Stimulated activated naive B cell treated with anti-CD40 and anti-IgM and Interleukin-4, amounts not matched to agents 10 μg/mL and 1 μg/mL and 100 μg/mL, for 72 hours (primary cell): ENCODE measurements at regions not wholly inside any gene's neighbourhood (a gene's known extent, or its start where the extent isn't known, plus 50 kb on each side); places are given as distances from the start of the nearest gene placed in this dataset.

ENCODE experiments used
- ATAC-seq, 2 donors: fragments of 150-1000 bp; cut with Tn5 transposase; replicated peaks; 2 replicates each; pipeline ENCODE4 v1.10.0; 2021; ENCODE audit warnings: moderate library complexity in 1 of 2
- DNase-seq: peaks from one replicate; pipeline ENCODE4 v3.0.0; 2021
- H3K27ac Mint-ChIP-seq: one replicate; pipeline ENCODE4 v1.8.0; 2022; ENCODE audit warnings: mild to moderate bottlenecking, mixed read lengths
- H3K27me3 Mint-ChIP-seq, 2 donors: one replicate each; pipeline ENCODE4 v1.8.0; 2022; ENCODE audit warnings: mixed read lengths in 2 of 2
- H3K36me3 Mint-ChIP-seq, 2 donors: one replicate each; pipeline ENCODE4 v1.8.0; 2022; ENCODE audit warnings: mixed read lengths in 2 of 2, mild to moderate bottlenecking in 1 of 2
- H3K4me1 Mint-ChIP-seq, 2 donors: one replicate each; pipeline ENCODE4 v1.8.0; 2022; ENCODE audit warnings: mixed read lengths in 2 of 2, mild to moderate bottlenecking in 1 of 2
- H3K4me3 Mint-ChIP-seq, 2 donors: one replicate each; pipeline ENCODE4 v1.8.0; 2022; ENCODE audit warnings: mild to moderate bottlenecking in 2 of 2, mixed read lengths in 2 of 2, moderate library complexity in 1 of 2
- H3K9me3 Mint-ChIP-seq, 2 donors: one replicate each; pipeline ENCODE4 v1.8.0; 2022; ENCODE audit warnings: mixed read lengths in 2 of 2, mild to moderate bottlenecking in 1 of 2

DNA sequence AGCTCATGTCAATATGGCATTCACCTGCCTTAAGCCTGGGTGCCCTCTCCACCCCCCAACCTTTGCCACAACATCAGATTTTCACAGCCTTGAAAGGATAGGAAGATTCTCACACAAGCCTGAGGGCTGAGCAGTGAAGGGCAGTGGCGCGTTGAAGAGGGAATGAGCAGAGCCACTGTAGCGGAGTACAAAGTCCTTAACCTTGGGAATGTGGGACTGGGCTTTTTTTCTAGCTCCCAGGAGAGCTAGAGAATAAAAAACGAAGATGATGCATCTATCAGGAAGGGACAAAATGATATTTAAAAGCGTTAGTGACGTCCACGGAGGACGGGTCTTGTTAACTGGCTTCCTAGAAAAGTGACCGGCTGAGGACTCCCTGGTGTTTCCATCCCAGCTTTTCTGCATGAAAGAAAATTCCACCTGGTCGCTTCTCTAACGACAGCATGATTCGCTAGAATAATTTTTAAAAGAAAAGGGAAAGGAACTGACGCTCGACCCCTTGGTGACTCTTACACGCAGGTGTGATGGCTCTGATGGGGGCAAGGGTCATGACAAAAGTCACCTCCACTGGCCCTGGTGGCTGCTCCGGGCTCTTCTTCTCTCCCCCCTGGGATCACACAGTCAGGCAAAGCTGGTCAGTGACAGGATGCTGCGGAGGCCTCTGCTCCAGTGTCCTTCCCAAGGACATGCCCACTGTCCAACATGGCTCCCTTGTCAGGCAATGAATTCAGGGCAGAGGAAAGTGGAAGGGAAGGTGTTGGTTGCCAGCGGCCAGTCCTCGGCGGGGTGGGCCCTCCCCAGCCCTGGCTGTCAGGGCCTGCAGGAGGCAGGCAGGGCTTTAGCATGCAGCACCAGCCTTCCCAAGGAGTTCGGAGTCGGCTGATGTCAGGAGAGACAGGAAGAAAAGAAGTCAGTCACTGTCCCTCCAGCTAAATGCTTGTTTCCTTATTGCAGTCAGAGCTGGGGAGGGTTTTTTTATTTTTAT is 58.4 kb upstream of the IRX3 start:
- H3K27me3 Mint-ChIP-seq, result peaks cover 0 to 5% of the 10 kb centered on the region in 2 donors
- H3K4me3 Mint-ChIP-seq, result no peak overlapping the region

DNA sequence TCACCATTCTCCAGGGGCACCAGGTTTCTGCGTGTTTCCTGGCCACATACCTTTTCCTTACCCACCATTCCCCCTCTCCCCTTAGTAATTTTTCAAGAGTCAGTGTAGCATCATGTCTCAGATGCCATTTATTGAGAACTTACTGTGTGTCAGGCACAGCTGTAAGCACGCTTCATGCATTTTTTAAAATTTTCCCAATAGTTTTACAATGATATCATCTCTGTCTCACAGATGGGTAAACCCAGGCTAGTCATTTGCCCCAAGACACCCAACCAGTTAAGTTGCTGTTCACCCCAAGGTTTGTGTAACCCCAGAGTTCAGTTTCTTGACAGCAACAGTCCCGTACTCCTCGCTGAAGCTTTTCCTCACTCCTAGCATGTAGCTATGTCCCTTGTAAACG is 56.4 kb upstream of the IRX3 start:
- no peaks in the 10 kb centered on the region for H3K4me1 Mint-ChIP-seq
- H3K36me3 Mint-ChIP-seq, result no peaks in the 10 kb centered on the region
- H3K9me3 Mint-ChIP-seq, result peaks cover 0 to 3% of the 10 kb centered on the region in 2 donors
- no peak overlapping the region for H3K27ac Mint-ChIP-seq
- H3K4me3 Mint-ChIP-seq, result no peak overlapping the region
- DNase-seq (no peak), ATAC-seq (no peak)
- H3K27me3 Mint-ChIP-seq, result peaks cover 7 to 11% of the 10 kb centered on the region in 2 donors

More for the DNA sequence above, 58.4 kb upstream of the IRX3 start:
- ATAC-seq (no peak), DNase-seq (no peak)
- Mint-ChIP-seq H3K9me3 (peaks cover 0 to under 1% of the 10 kb centered on the region in 2 donors), H3K36me3 (no peaks in the 10 kb centered on the region), H3K4me1 (no peaks in the 10 kb centered on the region), H3K27ac (no peak overlapping the region)

GRCh38 chr16:54341892-54342776 is 55.5 kb upstream of the IRX3 start:
- DNase-seq (no peak), ATAC-seq (no peak)
- Mint-ChIP-seq H3K4me1 (no peaks in the 10 kb centered on the region), H3K36me3 (no peaks in the 10 kb centered on the region), H3K9me3 (peaks cover 0 to 3% of the 10 kb centered on the region in 2 donors), H3K4me3 (no peak overlapping the region), H3K27ac (no peak overlapping the region), H3K27me3 (peaks cover 7 to 11% of the 10 kb centered on the region in 2 donors)

DNA sequence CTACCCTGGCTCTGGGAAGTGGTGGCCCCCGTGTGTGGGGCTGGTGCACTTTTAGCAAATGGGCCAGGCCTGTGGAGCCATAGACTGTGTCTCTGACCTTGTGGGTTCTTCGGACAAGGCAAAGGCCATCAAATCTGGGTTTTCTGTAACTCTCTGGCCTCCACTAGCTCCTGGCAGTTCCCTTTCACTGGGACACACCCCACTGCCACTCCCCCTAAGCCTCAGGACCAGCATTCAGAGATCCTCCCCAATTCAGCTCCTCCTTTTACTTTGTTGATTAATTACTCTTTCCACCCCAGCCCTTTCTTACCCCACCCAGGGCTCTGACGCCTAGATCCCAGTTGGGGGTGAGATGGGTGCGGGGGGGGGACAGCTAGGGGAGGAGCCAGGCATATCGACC is 53.9 kb upstream of the IRX3 start:
- no peak overlapping the region for H3K4me3 Mint-ChIP-seq
- ATAC-seq, result no peak
- H3K36me3 Mint-ChIP-seq, result no peaks in the 10 kb centered on the region
- H3K27ac Mint-ChIP-seq, result no peak overlapping the region
- H3K27me3 Mint-ChIP-seq, result peaks cover 7 to 13% of the 10 kb centered on the region in 2 donors
- H3K9me3 Mint-ChIP-seq, result peaks cover 0 to 3% of the 10 kb centered on the region in 2 donors
- H3K4me1 Mint-ChIP-seq, result no peaks in the 10 kb centered on the region
- no peak for DNase-seq

DNA sequence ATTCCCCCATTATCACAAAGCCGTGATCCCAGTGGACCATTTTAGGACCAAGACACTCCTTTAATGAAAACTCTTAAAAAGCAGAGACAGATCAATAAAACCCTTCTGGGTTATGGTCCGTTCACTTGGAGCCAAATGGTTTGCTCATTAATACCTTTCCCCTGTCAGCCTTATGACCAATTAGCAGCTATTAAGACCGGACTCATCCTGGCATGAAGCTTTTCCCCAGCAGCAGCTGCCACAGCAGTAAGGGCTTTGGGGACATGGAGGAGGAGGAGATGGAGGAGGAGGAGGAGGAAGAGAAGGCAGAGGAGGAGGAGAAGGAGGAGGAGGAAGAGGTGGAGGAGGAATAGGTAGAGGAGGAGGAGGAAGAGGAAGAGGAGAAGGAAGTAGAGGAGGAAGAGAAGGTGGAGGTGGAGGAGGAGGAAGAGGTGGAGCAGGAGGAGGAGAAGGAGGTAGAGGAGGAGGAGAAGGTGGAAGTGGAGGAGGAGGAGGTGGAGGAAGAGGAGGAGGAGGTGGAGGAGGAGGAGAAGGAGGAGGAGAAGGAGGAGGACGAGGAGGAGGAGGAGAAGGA is 50.1 kb upstream of the IRX3 start:
- DNase-seq, result no peak
- H3K4me3 Mint-ChIP-seq, result no peak overlapping the region
- H3K9me3 Mint-ChIP-seq, result peaks cover 0 to 3% of the 10 kb centered on the region in 2 donors
- no peak for ATAC-seq
- H3K27ac Mint-ChIP-seq, result no peak overlapping the region
- H3K36me3 Mint-ChIP-seq, result no peaks in the 10 kb centered on the region
- H3K27me3 Mint-ChIP-seq, result peaks cover 7 to 13% of the 10 kb centered on the region in 2 donors
- no peaks in the 10 kb centered on the region for H3K4me1 Mint-ChIP-seq
